H1 (cell line): ENCODE measurements at regions not wholly inside any gene's neighbourhood (a gene's known extent, or its start where the extent isn't known, plus 50 kb on each side); places are given as distances from the start of the nearest gene placed in this dataset.

Source experiments
- CTCF ChIA-PET: fragments of 300-600 bp; sonication (Branson Sonifier 250); formaldehyde crosslinking; loops from one replicate; lab custom pipeline; 2021; ENCODE audit not compliant: partially characterized antibody; lab: Charles Lee
- POLR2A ChIA-PET: fragments of 300-600 bp; sonication (Branson Sonifier 250); formaldehyde crosslinking; loops from one replicate; lab custom pipeline; 2021; ENCODE audit warnings: inconsistent platforms; ENCODE audit not compliant: partially characterized antibody; lab: Charles Lee
- DNase-seq, 2 experiments: peaks; one replicate each; pipeline versions ENCODE4 v3.0.0 to v3.0.0-alpha.2; 2010 to 2022; ENCODE audit warnings: low spot score in 2 of 2, low read depth in 1 of 2, mixed read lengths in 1 of 2
- FAIRE-seq: peaks from 2 replicates; lab custom pipeline; 2011; peaks lifted over from hg19 to GRCh38; lab: Jason Lieb, UNC
- H2AFZ ChIP-seq: 2 replicates; pipeline ENCODE4 v1.8.1; 2012; ENCODE audit warnings: low read length, inconsistent platforms
- H2AK5ac ChIP-seq: 2 replicates; pipeline ENCODE4 v1.6.1; 2013; ENCODE audit warnings: low read depth, low read length
- H2BK120ac ChIP-seq: replicated peaks from 2 replicates; pipeline ENCODE3; 2013; ENCODE audit warnings: low read depth, low read length, inconsistent platforms
- H2BK12ac ChIP-seq: 2 replicates; pipeline ENCODE4 v1.6.1; 2013; ENCODE audit warnings: low read depth, low read length
- H2BK15ac ChIP-seq: 2 replicates; pipeline ENCODE4 v1.6.1; 2013; ENCODE audit warnings: low read length
- H2BK20ac ChIP-seq: 2 replicates; pipeline ENCODE4 v1.6.1; 2013; ENCODE audit warnings: low read length
- H2BK5ac ChIP-seq: 2 replicates; pipeline ENCODE4 v1.6.1; 2013; ENCODE audit warnings: low read depth, low read length
- H3K14ac ChIP-seq: 2 replicates; pipeline ENCODE4 v1.6.1; 2013; ENCODE audit warnings: inconsistent platforms; ENCODE audit not compliant: insufficient read length
- H3K18ac ChIP-seq: 2 replicates; pipeline ENCODE4 v1.6.1; 2013; ENCODE audit warnings: low read length; ENCODE audit errors: extremely low read depth
- H3K23ac ChIP-seq: 2 replicates; pipeline ENCODE4 v1.6.1; 2013; ENCODE audit warnings: inconsistent platforms; ENCODE audit not compliant: insufficient read length
- H3K23me2 ChIP-seq: 2 replicates; pipeline ENCODE4 v1.6.1; 2013; ENCODE audit warnings: low read depth, low read length
- H3K27ac ChIP-seq: 2 replicates; pipeline ENCODE4 v1.6.1; 2011; ENCODE audit warnings: low read depth, low read length, inconsistent platforms
- H3K27me3 ChIP-seq, 4 experiments: replicated peaks in 1 of 4; 1 replicate in 1 of 4; 2 replicates in 3 of 4; pipeline versions ENCODE4 v1.6.1 to v1.8.1; 2011 to 2013; ENCODE audit warnings: low read length in 3 of 4, mild to moderate bottlenecking in 3 of 4, inconsistent platforms in 2 of 4, mixed read lengths in 2 of 4, moderate library complexity in 1 of 4; ENCODE audit not compliant: control insufficient read depth in 3 of 4, insufficient read depth in 3 of 4; ENCODE audit errors: extremely low read depth in 1 of 4
- H3K36me3 ChIP-seq, 4 experiments: 2 replicates each; pipeline versions ENCODE4 v1.6.1 to v1.8.1; 2011 to 2013; ENCODE audit warnings: mild to moderate bottlenecking in 4 of 4, low read length in 3 of 4, moderate library complexity in 2 of 4, control low read depth in 1 of 4, inconsistent platforms in 1 of 4; ENCODE audit not compliant: insufficient read depth in 4 of 4, control insufficient read depth in 2 of 4
- H3K4ac ChIP-seq: replicated peaks from 2 replicates; pipeline ENCODE3; 2013; ENCODE audit warnings: low read length, low read depth, mixed read lengths, inconsistent platforms; ENCODE audit not compliant: insufficient read length
- H3K4me1 ChIP-seq, 4 experiments: replicated peaks in 1 of 4; 1 replicate in 1 of 4; 2 replicates in 3 of 4; pipeline versions ENCODE4 v1.6.1 to v1.8.1; 2011 to 2013; ENCODE audit warnings: low read length in 3 of 4, inconsistent platforms in 2 of 4, mixed read lengths in 1 of 4; ENCODE audit not compliant: insufficient read depth in 4 of 4, control insufficient read depth in 3 of 4
- H3K4me2 ChIP-seq, 2 experiments: 2 replicates each; pipeline versions ENCODE4 v1.6.1 to v1.8.1; 2011 to 2013; ENCODE audit warnings: low read depth in 2 of 2, low read length in 2 of 2, control low read depth in 1 of 2, inconsistent platforms in 1 of 2, mild to moderate bottlenecking in 1 of 2; ENCODE audit not compliant: insufficient read depth in 1 of 2
- H3K4me3 ChIP-seq, 4 experiments: fragments of 200-600, 300-600 bp in 1 of 4; sonication (generic), shearing (Covaris generic), sonication (Bioruptor Twin) in 1 of 4; 2 replicates each; pipeline versions ENCODE4 v1.5.1 to v1.8.1; 2011 to 2016; ENCODE audit warnings: low read length in 4 of 4, low read depth in 3 of 4, control low read depth in 2 of 4, inconsistent platforms in 2 of 4, mild to moderate bottlenecking in 2 of 4, mixed read lengths in 1 of 4, moderate library complexity in 1 of 4; ENCODE audit not compliant: insufficient read depth in 2 of 4; ENCODE audit errors: extremely low read depth in 1 of 4
- H3K56ac ChIP-seq: replicated peaks from 2 replicates; pipeline ENCODE3; 2013; ENCODE audit warnings: low read depth, mild to moderate bottlenecking, mixed read lengths, low read length, inconsistent platforms; ENCODE audit not compliant: insufficient read length
- H3K79me1 ChIP-seq: 2 replicates; pipeline ENCODE4 v1.6.1; 2013; ENCODE audit warnings: low read depth, low read length, control low read depth
- H3K79me2 ChIP-seq, 2 experiments: 2 replicates each; pipeline versions ENCODE4 v1.6.1 to v1.8.1; 2012 to 2013; ENCODE audit warnings: low read length in 2 of 2, mild to moderate bottlenecking in 2 of 2, inconsistent platforms in 1 of 2; ENCODE audit not compliant: insufficient read depth in 2 of 2, control insufficient read depth in 1 of 2
- H3K9ac ChIP-seq, 4 experiments: replicated peaks in 1 of 4; 1 replicate in 1 of 4; 2 replicates in 3 of 4; pipeline versions ENCODE4 v1.6.1 to v1.8.1; 2011 to 2013; ENCODE audit warnings: low read depth in 3 of 4, low read length in 3 of 4, control low read depth in 2 of 4, mild to moderate bottlenecking in 2 of 4, moderate library complexity in 2 of 4, inconsistent platforms in 1 of 4; ENCODE audit errors: extremely low read depth in 1 of 4
- H3K9me3 ChIP-seq, 2 experiments: 2 replicates each; pipeline versions ENCODE4 v1.6.1 to v1.8.1; 2012 to 2013; ENCODE audit warnings: mild to moderate bottlenecking in 2 of 2, moderate library complexity in 2 of 2, control low read depth in 1 of 2, inconsistent platforms in 1 of 2, low read depth in 1 of 2, low read length in 1 of 2, mixed read lengths in 1 of 2; ENCODE audit not compliant: insufficient read depth in 2 of 2
- H4K20me1 ChIP-seq, 2 experiments: replicated peaks in 1 of 2; 2 replicates each; pipeline versions ENCODE3 to v1.8.1; 2011 to 2013; ENCODE audit warnings: inconsistent platforms in 2 of 2, low read length in 2 of 2, mild to moderate bottlenecking in 1 of 2; ENCODE audit not compliant: insufficient read depth in 2 of 2, control insufficient read depth in 1 of 2
- H4K5ac ChIP-seq: 2 replicates; pipeline ENCODE4 v1.6.1; 2013; ENCODE audit warnings: low read length, low read depth, mixed read lengths, inconsistent platforms; ENCODE audit not compliant: insufficient read length
- H4K8ac ChIP-seq: 2 replicates; pipeline ENCODE4 v1.8.0; 2013; ENCODE audit warnings: mild to moderate bottlenecking, moderate library complexity, low read length, inconsistent platforms; ENCODE audit not compliant: insufficient read depth; ENCODE audit errors: extremely low read depth
- H4K91ac ChIP-seq: replicated peaks from 2 replicates; pipeline ENCODE3; 2013; ENCODE audit warnings: low read length, mixed read lengths, inconsistent platforms; ENCODE audit not compliant: insufficient read length
- CBX8 ChIP-seq: fragments of 300-800, 300-1000 bp; sonication (generic); IDR thresholded peaks from 2 replicates; pipeline ENCODE4 v1.7.1; 2016; ENCODE audit warnings: low read depth, low read length, borderline replicate concordance
- JUN ChIP-seq: IDR thresholded peaks from 2 replicates; pipeline ENCODE4 v1.6.1; 2011; ENCODE audit warnings: low read depth, mild to moderate bottlenecking, improper control_type of control experiment, low read length
- NANOG ChIP-seq: IDR thresholded peaks from 2 replicates; pipeline ENCODE4 v1.6.1; 2011; ENCODE audit warnings: low read length, low read depth, mild to moderate bottlenecking, inconsistent platforms; ENCODE audit not compliant: insufficient read depth, poor library complexity, severe bottlenecking
- RAD21 ChIP-seq, 2 experiments: IDR thresholded peaks in 1 of 2; conservative IDR thresholded peaks in 1 of 2; 2 replicates each; pipeline ENCODE4 v1.6.1; 2011; ENCODE audit warnings: low read depth in 2 of 2, low read length in 2 of 2, improper control_type of control experiment in 1 of 2, inconsistent platforms in 1 of 2, mild to moderate bottlenecking in 1 of 2, moderate library complexity in 1 of 2
- SAP30 ChIP-seq: fragments of 300-600 bp; sonication (generic); IDR thresholded peaks from 2 replicates; pipeline ENCODE4 v1.7.1; 2012; ENCODE audit warnings: low read length, moderate library complexity, mild to moderate bottlenecking, inconsistent platforms; ENCODE audit not compliant: insufficient read depth, insufficient replicate concordance
- TEAD4 ChIP-seq: IDR thresholded peaks from 2 replicates; pipeline ENCODE4 v1.6.1; 2012; ENCODE audit warnings: low read depth, low read length, inconsistent platforms, mixed read lengths
- YY1 ChIP-seq: IDR thresholded peaks from 2 replicates; pipeline ENCODE4 v1.6.1; 2011; ENCODE audit warnings: low read depth, mild to moderate bottlenecking, low read length
- ZNF274 ChIP-seq: IDR thresholded peaks from 2 replicates; pipeline ENCODE4 v1.7.0; 2012; ENCODE audit warnings: low read length, borderline replicate concordance; ENCODE audit errors: extremely low read depth
- WGBS, 2 experiments: shearing (Covaris generic) in 1 of 2; methylation state at CpG; one replicate each; pipeline versions ENCODE4 v1.1.6 to v1.1.7; 2013 to 2015; ENCODE audit warnings: low lambda C conversion rate in 2 of 2, mixed read lengths in 2 of 2, inconsistent platforms in 1 of 2, low coverage in 1 of 2, missing lambda C conversion rate in 1 of 2; ENCODE audit not compliant: insufficient replicate concordance in 2 of 2, insufficient coverage in 1 of 2, insufficient read length in 1 of 2; ENCODE audit errors: extremely low coverage in 1 of 2, missing lambda C conversion rate in 1 of 2; 5-methylcytosine and 5-hydroxymethylcytosine counted together
- TF ChIP-seq, protein P1 (sequence below): IDR thresholded peaks from 2 replicates; pipeline ENCODE4 v1.6.1; 2011; ENCODE audit warnings: low read length, improper control_type of control experiment
- TF ChIP-seq, protein P2 (sequence below), 3 experiments: IDR thresholded peaks; 1 replicate in 2 of 3; 2 replicates in 1 of 3; pipeline versions ENCODE4 v1.5.1 to v1.6.1; 2011; ENCODE audit warnings: low read length in 3 of 3, mild to moderate bottlenecking in 3 of 3, inconsistent platforms in 2 of 3, low read depth in 1 of 3, moderate library complexity in 1 of 3; ENCODE audit not compliant: insufficient read depth in 1 of 3; ENCODE audit errors: control extremely low read depth in 1 of 3

DNA sequence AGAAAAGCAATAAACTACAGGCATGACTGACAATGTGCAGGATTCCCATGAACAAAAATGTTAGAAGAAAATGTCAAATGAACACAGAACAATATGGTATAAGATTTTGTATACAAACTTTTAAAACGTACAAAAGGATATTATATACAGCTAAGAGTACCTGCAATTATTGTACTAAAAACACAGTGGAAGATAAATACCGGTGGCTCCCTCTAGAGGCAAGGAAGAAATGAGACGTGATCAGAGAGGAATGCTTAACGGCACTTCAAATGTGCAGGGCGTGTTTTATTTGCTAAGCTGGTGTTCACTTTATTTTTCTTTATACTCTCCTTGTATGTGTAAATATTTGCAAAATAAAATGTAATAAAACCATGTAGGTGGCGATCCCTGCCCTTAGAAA lies 191.8 kb upstream of the SAMSN1 start:
- no peak overlapping the region for H3K4me2 ChIP-seq
- no peak overlapping the region for H3K23ac ChIP-seq
- no peak overlapping the region for H2BK15ac ChIP-seq
- 34% methylated on average over 6 of the region's 6 CpGs; no CpG with 5 or more reads in 1 of the 2 experiments for WGBS, 2 experiments
- no peak overlapping the region for H4K8ac ChIP-seq
- no peak overlapping the region for H2AFZ ChIP-seq
- H3K4me3 ChIP-seq = no peak overlapping the region
- no peak overlapping the region for H3K18ac ChIP-seq
- H3K4ac ChIP-seq = no peak overlapping the region
- H3K27me3 ChIP-seq = no peaks in the 10 kb centered on the region
- no peak overlapping the region for H3K27ac ChIP-seq
- no peak overlapping the region for H4K91ac ChIP-seq
- H3K23me2 ChIP-seq = no peaks in the 10 kb centered on the region
- H3K56ac ChIP-seq = no peak overlapping the region
- FAIRE-seq = peak; percentile 19
- no peaks in the 10 kb centered on the region for H3K79me2 ChIP-seq
- H3K79me1 ChIP-seq = no peaks in the 10 kb centered on the region
- H3K4me1 ChIP-seq = no peaks in the 10 kb centered on the region
- H2BK5ac ChIP-seq = no peak overlapping the region
- no peak overlapping the region for H2BK20ac ChIP-seq
- ChIA-PET POLR2A (no interaction called here), CTCF (interaction anchor here (0.7 to 2.3 kb wide), 11 partner anchors 10 to 337 kb away, joined by 3 to 10 read pairs (median 4); no protein-coding TSS in a partner anchor)
- no peaks in the 10 kb centered on the region for H4K20me1 ChIP-seq
- no peak for DNase-seq
- H3K9me3 ChIP-seq = no peaks in the 10 kb centered on the region
- H2AK5ac ChIP-seq = no peak overlapping the region
- H2BK12ac ChIP-seq = no peak overlapping the region
- H3K14ac ChIP-seq = no peak overlapping the region
- H3K36me3 ChIP-seq = no peaks in the 10 kb centered on the region
- no peak overlapping the region for H3K9ac ChIP-seq
- no peak overlapping the region for H4K5ac ChIP-seq
- H2BK120ac ChIP-seq = no peak overlapping the region
- TF ChIP-seq JUN (no peak), TEAD4 (no peak), NANOG (no peak), ZNF274 (no peak), RAD21 (IDR thresholded peaks at IDR 0.05 in 1 of 2, conservative IDR thresholded peaks at IDR 0.05 in 1 of 2; ENCODE audit: low read depth in 2 of 2, low read length in 2 of 2) (peak; percentile 71 to 75), SAP30 (no peak), YY1 (no peak), CBX8 (no peak)
- TF ChIP-seq, protein P1, sequence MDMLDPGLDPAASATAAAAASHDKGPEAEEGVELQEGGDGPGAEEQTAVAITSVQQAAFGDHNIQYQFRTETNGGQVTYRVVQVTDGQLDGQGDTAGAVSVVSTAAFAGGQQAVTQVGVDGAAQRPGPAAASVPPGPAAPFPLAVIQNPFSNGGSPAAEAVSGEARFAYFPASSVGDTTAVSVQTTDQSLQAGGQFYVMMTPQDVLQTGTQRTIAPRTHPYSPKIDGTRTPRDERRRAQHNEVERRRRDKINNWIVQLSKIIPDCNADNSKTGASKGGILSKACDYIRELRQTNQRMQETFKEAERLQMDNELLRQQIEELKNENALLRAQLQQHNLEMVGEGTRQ = no peak
- TF ChIP-seq, protein P2, sequence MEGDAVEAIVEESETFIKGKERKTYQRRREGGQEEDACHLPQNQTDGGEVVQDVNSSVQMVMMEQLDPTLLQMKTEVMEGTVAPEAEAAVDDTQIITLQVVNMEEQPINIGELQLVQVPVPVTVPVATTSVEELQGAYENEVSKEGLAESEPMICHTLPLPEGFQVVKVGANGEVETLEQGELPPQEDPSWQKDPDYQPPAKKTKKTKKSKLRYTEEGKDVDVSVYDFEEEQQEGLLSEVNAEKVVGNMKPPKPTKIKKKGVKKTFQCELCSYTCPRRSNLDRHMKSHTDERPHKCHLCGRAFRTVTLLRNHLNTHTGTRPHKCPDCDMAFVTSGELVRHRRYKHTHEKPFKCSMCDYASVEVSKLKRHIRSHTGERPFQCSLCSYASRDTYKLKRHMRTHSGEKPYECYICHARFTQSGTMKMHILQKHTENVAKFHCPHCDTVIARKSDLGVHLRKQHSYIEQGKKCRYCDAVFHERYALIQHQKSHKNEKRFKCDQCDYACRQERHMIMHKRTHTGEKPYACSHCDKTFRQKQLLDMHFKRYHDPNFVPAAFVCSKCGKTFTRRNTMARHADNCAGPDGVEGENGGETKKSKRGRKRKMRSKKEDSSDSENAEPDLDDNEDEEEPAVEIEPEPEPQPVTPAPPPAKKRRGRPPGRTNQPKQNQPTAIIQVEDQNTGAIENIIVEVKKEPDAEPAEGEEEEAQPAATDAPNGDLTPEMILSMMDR (IDR thresholded peaks at IDR 0.05; ENCODE audit: control extremely low read depth in 1 of 3, insufficient read depth in 1 of 3, low read depth in 1 of 3, low read length in 3 of 3) = peak in 2 of 3 experiments; percentile 39 to 69; a peak in 2 of 4 replicates
